ENCODE measurements at regions not wholly inside any gene's neighbourhood (a gene's known extent, or its start where the extent isn't known, plus 50 kb on each side); places are given as distances from the start of the nearest gene placed in this dataset.

GRCh38 chr17:71825687-71826086, 295.1 kb upstream of the SOX9 start:
- TF ChIP-seq CTCF (IDR thresholded peaks at IDR 0.05) (no peak), POLR2A (IDR thresholded peaks at IDR 0.05) (no peak)
